AG08396 (cell line): ENCODE measurements at regions not wholly inside any gene's neighbourhood (a gene's known extent, or its start where the extent isn't known, plus 50 kb on each side); places are given as distances from the start of the nearest gene placed in this dataset.
A peak's percentile ranks its signal among the peaks of the same experiment; 100 is the strongest.
"Not testable (repeated sequence)": the region's sequence is repeated elsewhere in the genome, so short reads cannot be mapped to it uniquely, and the experiment has no call there.

Source experiments
- DNase-seq: peaks from one replicate; pipeline ENCODE4 v3.0.0; 2012; ENCODE audit warnings: low spot score, mixed read lengths

DNA sequence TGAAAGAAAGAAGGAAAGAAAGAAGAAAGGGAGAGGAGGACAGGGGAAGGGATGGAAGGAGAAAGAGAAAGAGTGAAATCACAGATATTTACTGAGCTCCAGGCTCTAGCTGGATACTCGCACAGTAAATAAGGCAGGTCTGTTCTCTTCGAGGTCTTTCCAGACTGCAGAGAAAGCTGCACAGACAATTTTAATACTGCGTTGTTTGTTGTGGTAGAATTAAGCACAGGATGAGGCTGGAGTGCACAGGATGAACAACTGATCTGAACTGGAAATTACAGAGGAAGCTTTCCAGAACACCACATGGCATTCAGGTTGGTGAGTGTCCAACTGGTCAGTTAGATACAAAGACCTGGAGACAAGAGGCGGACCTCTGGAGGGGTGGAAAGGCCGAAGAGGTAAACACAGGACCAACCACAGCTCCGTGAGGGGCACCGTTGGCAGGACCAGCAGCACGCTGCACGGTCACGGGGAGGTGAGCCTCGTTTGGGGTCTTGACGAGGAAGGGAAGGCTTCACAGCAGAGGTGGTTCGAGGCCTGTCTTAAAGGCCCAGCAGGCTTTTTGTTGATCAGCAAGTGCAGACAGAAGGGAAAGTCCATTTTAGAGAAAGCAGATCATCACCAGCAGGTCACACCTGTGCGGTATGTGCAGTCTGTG, 121.7 kb downstream of the ATP6V0E2 start:
- DNase-seq = not testable (repeated sequence)

DNA sequence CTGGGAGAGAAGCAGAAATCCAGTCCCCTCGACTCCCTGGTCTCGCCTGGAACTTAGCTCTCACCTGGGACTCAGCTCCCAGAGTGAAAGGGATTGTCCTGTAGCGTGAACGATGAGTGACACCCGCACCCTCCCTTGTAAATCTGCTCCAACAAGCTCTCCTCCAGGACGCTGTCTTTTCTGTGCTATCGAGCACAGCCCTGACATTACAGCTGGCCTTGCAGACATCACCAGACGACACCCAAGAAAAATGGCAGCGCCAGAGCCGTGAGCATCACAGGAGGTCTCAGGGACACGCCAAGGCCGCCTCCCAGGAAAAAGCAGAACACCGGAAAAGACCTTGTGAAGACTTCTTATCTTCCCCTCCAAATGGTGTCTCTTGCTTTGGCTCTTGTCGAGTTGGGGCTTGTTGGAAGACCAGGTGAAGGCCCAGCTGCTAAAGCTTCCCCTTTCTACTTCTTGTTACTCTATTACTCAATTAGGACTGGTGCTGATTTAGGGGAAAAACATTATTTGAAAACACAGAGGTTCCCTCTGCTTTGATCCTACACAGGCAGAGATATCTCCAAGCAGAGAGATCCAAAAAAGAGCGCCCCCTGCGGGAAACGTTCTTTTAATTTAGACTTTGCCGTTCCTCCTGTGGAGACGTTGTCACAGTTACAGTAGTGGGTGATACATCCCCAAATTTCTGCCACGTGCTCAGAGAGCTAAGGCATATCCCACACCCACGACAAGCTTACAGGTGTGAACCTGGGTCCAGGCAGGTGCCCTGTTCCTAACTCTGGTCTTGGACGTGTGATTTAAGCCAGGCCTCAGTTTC, 127.2 kb downstream of the ATP6V0E2 start:
- not testable (repeated sequence) for DNase-seq

DNA sequence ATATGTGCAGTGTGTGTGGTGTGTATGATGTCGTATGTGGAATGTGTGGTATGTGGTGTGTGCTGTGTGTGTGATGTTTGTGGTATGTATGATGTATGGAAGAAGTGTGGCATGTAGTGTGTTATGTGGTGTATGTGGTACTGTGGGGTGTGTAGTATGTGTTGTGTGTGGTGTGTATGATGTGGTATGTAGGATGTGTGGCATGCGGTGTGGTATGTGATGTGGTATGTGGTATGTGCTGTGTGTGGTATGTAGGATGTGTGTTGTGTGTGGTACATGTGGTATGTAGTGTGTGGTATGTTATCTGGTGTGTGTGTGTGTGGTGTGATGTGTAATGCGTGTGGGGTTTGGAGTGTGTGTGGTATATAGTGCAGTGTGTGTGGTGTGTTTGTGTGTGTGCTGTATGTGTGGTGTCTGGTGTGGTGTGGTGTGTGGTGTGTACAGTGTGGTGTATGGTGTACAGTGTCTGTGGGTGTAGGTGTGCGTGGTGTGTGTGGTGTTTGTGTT, 129.6 kb downstream of the ATP6V0E2 start:
- no peak for DNase-seq

DNA sequence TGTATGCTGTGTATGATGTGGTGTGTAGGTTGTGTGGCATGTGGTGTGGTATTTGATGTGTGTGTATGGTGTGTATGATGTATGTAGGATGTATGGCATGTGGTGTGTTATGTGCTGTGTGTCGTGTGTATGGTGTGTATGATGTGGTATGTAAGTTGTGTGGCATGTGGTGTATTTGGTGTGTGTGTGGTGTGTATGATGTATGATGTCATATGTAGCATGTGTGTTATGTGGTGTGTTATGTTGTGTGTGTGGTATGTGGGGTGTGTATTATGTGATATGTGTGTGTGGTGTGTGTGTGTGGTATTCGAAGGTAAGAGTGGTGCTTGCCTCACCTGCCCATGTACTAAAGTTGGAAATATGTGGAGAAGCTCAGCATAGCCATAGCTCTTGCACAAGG, 130.2 kb downstream of the ATP6V0E2 start:
- not testable (repeated sequence) for DNase-seq

DNA sequence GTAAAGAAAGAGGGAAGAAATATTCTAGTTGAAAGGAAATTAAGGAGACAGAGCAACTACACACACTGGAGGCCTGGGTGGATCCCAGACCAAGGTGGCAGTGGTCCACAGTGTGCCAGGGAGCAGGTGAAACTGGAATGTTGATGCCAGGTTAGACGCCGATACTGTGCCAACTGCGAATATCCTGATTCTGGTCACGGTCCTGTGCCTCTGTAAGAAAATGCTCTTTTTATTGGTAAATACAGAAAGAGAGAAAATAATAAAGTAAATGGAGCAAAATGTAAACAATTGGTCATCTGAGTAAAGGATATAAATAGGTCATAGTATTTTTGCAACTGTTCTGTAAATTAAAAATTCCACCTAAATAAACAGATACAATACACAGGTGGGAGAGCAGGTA, 131.1 kb downstream of the ATP6V0E2 start:
- not testable (repeated sequence) for DNase-seq

DNA sequence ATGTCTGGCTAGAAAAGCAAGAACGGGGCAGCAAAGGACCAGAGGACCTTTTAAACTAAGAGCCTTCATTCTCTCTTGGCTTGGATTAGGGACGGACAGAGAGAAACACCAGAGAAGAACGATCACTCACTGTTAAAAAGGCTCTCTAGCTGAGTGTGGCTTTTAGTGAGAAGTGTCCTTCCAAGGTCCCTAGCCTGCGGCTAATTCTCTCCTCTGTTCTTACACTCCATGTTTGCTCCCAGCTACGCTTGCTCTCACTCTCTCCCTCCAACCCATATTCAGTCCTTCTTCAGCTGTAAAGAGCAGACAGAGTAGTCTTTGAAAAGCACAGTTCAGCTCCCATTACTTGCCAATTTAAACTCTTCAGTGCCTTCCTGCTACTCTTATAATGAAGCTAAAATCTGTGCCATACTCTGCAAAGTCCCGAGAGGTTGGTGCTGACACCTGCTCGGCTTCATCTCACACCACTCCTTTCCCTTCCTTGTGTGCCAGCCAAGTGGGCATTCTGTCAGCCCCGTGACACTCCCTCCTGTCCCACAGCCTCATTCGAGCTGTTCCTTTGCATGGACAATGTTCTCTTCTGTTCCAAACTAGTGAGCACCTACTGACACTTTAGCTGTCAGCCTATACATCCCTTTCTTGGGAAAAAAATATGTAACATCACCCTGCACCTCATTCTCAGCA, 136.0 kb downstream of the ATP6V0E2 start:
- not testable (repeated sequence) for DNase-seq

DNA sequence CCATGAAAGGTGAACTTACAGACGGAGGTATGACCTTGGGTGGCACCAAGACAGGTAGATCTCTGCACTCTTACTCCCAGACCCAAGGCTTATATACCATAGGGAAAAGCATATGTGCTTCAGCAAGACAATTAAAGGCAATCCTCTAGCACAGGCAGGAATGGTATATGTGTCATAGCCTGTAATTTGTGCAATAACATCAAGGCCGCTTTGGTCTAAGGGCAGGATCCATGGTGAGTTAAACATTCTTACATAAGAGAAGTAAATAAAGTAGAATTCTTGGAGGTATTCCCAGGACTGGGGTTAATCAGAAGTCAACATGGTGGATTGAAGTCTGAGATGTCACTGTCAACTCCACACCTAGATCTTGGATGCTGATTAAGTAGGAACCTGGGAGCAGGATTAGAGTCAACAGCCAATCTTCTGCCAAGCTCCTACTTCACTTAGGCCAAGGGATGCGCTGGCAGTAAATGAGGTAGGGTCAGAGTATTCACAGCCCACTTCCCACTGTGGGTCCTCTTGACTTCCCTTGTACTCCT, 143.0 kb downstream of the ATP6V0E2 start:
- not testable (repeated sequence) for DNase-seq

DNA sequence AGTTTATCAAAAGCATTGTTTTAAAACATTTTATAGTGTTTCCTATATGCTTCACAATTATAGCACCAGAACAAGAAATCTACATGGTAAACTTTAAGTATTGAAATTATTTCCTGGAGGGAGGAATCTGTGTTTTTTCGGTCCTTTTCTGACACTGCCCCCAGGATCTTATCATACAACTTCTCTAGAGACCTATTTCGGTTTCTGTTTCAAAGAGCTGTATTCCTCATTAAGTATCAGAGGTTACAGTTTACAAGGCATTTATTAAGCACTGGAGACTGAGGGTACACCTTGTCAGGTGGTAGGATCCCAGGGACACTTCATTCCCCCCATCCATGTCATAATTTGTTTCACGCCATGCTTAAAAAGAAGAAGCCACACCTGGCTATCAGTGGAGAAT, 146.4 kb downstream of the ATP6V0E2 start:
- not testable (repeated sequence) for DNase-seq

DNA sequence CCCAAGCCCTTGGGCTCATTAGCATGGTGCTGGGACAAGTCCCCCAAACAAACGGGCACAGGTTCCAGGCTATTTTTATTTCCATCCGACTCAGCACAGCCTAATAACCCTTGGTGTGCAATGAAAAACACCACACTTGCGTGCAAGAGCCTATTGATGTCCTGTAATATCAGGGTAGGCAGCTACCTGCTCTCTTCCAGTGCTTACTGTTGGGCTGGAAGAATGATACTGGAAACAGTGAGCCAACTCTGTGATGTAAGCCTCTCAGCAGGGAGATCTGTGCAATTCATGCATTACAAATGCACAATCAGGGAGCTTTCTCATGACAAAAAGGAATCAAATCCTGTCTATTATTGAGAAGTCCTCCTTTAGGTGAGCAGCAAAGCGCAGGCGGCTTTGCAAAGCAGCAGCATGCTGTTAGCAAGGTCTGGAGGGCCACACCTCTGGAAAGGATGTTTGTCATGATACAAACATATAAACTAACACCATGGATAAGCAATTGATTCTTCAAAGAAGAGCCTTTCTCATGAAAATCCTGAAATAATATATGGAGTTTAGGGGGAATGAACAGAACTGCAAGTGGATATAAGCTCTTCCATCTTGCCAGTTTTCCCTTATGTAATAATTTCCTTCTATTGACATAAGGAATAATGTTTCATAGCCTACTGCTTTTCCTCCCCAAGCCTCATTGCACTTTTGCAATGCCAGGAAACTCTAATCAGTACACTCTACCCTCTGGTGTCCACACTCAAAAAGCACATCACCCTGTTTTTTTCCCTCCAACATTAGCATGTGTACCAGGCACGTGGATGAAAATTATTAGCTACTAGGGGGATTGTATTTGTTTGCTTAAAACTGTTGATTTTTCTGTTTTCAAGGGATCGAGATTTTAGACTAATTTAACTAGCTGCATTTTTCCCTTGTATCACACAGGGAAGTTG, 151.1 kb downstream of the ATP6V0E2 start:
- not testable (repeated sequence) for DNase-seq

DNA sequence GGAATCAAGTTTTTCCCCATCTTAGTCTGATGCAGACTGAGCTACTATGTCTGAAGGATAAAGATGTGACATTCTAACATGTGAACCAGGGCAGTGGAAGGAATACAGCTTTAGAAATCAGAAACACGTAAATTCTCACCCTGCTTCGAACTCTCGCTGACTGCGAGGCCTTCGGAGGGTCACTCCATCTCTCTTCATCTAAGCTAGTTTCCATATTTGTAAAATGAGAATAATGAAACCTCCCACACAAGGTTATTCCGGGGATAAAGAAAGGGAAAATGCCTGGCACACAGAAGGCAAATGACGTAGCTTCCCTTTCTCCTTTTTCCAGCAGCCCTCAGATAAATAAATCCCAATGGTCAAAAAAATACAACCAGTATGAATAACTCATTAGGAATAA, 152.0 kb downstream of the ATP6V0E2 start:
- DNase-seq = not testable (repeated sequence)

DNA sequence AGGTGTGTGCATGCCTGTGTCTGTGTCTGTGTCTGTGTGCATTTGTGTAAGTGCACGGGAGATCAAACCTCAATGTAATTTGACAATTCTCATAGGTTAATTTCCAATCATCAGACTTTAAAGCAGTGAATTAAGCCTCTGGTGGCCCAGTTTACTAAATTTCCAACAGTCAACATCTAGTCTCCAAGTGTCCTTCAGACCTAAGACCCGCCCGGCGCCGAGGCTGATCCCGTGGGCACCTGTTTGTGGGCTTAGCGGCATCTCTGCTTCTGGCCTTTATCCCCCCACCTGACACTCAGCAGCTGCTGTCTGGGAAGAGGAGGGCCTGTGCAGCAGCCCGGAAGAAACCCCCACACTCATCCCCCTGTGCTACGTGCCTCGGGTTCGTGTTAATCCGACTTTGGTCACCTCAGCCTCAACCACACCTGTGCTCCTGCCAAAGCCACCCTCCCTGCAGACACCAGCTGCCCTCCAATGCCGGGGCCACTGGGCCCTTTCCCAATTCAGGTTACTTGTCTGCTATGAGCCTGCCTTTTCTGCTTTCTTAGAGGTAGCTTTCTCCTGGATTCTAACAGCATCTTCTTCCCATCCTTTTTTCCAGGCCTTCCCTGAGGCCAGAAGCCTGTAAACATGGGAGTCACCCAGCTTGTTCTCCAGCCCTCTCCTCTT, 154.7 kb downstream of the ATP6V0E2 start:
- not testable (repeated sequence) for DNase-seq

DNA sequence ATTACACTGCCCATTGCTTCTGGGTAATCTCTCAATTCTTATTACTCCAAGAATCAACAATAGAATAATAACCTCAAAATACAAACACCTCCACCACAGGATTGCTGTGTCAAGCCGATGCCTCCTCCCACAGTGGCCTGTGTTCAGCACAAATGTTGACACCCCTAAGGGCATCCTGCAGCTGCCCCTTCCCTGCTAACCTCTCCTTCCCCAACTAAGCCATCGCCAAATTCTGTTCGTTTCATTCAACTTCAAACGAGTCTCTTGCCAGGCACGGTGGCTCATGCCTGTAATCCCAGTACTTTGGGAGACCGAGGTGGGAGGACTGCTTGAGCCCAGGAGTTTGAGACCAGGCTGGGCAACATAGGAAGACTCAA, 155.2 kb downstream of the ATP6V0E2 start:
- not testable (repeated sequence) for DNase-seq

DNA sequence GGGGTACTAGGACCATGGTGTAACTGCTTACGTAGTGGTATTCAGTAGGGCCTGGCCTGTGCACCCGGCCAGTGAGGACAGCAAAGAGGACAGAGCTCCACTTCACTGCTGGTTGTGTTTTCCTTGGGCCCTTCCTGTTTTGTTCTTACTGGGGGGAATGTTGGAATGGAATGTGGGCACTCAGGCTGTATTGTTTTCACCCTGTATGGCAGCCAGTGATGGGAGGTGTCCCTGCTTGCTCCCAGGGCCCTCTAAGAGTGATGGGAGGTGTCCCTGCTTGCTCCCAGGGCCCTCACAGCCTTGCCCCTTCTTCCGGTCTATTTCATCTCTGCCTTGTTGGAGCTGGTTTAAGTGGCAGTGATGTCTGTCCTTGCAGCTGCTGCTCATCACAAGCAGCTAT, 158.0 kb downstream of the ATP6V0E2 start:
- not testable (repeated sequence) for DNase-seq

DNA sequence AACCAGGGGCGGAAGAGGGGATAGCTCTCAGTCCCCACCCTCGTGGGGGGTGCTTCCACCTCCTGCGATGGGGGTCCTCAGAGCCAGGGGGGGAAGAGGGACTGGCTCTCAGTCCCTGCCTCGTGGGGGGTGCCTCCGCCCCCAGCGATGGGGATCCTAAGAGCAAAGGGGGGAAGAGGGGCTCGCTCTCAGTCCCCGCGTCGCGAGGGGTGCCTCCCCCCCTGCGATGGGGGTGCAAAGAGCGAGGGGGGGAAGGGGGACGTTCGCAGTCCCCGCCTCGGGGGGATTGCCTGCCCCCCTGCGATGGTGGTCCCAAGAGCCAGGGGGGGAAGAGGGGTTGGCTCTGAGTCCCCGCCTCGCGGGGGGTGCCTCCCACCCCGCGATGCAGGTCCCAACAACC, 159.9 kb downstream of the ATP6V0E2 start:
- not testable (repeated sequence) for DNase-seq

DNA sequence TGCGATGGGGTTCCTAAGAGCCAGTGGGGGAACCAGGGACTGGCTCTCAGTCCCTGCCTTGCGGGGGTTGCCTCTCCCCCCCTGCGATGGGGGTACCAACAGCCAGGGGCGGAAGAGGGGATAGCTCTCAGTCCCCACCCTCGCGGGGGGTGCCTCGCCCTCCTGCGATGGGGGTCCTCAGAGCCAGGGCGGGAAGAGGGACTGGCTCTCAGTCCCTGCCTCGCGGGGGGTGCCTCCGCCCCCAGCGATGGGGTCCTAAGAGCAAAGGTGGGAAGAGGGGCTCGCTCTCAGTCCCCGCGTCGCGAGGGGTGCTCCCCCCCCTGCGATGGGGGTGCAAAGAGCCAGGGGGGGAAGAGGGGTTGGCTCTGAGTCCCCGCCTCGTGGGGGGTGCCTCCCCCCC, 162.0 kb downstream of the ATP6V0E2 start:
- DNase-seq = not testable (repeated sequence)

DNA sequence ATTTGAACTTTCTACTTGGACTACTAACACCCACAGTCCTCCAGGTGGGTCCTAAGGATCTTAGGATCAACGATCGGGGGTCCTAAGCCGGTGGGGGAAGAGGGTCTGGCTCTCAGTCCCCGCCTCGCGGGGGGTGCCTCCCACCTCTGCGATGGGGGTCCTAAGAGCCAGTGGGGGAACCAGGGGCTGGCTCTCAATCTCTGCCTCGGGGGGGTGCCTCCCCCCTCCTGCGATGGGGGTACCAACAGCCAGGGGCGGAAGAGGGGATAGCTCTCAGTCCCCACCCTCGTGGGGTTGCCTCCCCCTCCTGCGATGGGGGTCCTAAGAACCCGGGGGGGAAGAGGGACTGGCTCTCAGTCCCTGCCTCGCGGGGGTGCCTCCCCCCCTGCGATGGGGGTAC, 165.3 kb downstream of the ATP6V0E2 start:
- DNase-seq = not testable (repeated sequence)

DNA sequence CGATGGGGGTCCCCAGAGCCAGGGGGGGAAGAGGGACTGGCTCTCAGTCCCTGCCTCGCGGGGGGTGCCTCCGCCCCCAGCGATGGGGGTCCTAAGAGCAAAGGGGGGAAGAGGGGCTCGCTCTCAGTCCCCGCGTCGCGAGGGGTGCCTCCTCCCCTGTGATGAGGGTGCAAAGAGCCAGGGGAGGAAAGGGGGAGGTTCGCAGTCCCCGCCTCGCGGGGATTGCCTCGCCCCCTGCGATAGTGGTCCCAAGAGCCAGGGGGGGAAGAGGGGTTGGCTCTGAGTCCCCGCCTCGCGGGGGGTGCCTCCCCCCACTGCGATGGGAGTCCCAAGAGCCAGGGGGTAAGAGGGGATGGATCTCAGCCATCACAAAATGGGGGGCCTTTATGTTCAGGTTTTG, 168.5 kb downstream of the ATP6V0E2 start:
- not testable (repeated sequence) for DNase-seq

DNA sequence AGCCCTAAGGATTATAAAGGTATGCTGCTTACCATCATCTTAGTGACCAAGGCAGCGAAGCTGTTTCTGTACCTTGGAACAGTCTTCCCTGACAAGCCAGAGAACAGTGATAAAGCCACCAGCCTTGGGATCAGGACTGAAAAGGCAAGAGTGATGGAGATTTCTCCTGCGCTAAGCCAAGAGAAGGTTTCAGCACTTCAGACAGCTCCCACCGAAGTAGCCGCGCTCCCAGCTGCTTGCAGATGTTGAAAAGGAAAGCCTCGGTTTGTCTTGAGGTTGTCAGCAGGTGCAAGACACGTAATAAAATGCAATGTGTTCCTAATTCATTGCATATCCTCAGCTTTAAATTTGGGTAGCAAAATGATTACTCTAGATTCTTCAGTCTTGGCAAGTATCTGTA, 171.0 kb downstream of the ATP6V0E2 start:
- DNase-seq = peak; percentile 11

DNA sequence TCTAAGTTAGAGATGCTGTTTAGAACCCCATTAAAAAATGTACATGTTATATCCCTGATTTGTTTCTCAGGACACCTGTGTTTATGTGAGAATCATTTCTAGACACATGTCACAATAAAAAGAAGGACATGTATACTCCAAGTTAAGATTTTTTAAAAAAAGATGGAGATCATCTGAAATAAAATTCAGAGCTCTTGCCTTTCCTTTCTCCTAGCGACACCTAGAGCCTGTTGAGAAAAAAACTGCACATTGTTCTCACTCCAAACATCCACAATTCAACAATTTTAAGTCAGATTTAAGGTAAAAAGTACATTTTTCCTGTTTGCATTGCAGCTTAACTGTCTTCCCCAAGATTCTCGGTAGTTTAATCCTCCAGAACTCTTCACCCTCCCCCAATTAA, 171.8 kb downstream of the ATP6V0E2 start:
- DNase-seq = not testable (repeated sequence)
